ENCODE measurements at regions not wholly inside any gene's neighbourhood (a gene's known extent, or its start where the extent isn't known, plus 50 kb on each side); places are given as distances from the start of the nearest gene placed in this dataset.

- TF ChIP-seq CHD7 (IDR thresholded peaks at IDR 0.05; ENCODE audit: insufficient replicate concordance, low read length) (no peak), ATF3 (IDR thresholded peaks at IDR 0.05; ENCODE audit: insufficient read depth, low read depth, low read length) (no peak), POLR2A (IDR thresholded peaks at IDR 0.05; ENCODE audit: control extremely low read depth in 1 of 2, low read depth in 2 of 2, low read length in 2 of 2) (no peak), GABPA (IDR thresholded peaks at IDR 0.05; ENCODE audit: borderline replicate concordance, insufficient read depth, low read length) (no peak), BACH1 (IDR thresholded peaks at IDR 0.05; ENCODE audit: low read length) (no peak)
Measured at GRCh38 chr6:145538989-145539388, 196.3 kb downstream of the EPM2A start (continued).

Data from H1 (cell line).